ENCODE measurements at regions not wholly inside any gene's neighbourhood (a gene's known extent, or its start where the extent isn't known, plus 50 kb on each side); places are given as distances from the start of the nearest gene placed in this dataset.
"Not testable (repeated sequence)": the region's sequence is repeated elsewhere in the genome, so short reads cannot be mapped to it uniquely, and the experiment has no call there.

DNA sequence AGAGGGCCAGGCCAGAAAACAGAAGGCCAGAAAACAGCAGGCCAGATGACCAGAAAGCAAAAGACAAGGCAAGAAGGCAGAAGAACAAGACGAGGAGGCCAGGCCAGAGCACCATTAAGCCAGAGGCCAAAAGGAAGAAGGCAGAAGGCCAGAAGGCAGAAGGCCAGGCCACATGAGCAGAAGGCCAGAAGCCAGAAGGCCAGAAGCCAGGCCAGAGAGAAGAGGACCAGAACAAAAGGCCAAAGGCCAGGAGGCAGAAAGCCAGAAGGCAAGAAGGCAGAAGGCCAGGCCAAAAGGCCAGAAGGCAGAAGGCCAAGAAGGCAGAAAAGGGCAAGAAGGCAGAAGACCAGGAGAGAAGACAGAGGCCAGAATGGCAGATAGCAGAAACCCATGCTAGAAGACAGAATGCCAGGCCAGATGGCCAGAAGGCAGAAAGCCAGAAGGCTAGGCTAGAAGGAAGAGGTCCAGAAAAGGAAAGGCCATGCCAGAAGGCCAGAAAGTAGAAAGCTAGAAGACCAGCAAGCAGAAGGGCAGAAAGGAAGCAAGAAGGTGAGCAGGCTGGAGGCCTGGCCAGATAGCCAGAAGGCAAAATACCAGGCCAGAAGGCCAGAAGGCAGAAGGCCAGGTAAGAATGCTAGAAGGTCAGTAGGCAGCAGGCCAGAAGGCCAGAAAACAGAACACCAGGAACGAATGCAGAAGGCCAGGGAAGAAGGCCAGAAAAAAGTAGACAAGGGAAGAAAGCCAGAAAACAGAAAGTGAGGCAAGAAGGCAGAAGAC is 187.6 kb downstream of the TUBA3C start:
- Mint-ChIP-seq H3K36me3 (ENCODE audit: low read depth) (peaks cover 9% of the 10 kb centered on the region), H3K27ac (no peak overlapping the region), H3K4me1 (peaks cover 50% of the 10 kb centered on the region), H3K27me3 (no peaks in the 10 kb centered on the region), H3K4me3 (no peak overlapping the region), H3K9me3 (peaks cover 13% of the 10 kb centered on the region)
- no peak for ATAC-seq (replicated peaks)

DNA sequence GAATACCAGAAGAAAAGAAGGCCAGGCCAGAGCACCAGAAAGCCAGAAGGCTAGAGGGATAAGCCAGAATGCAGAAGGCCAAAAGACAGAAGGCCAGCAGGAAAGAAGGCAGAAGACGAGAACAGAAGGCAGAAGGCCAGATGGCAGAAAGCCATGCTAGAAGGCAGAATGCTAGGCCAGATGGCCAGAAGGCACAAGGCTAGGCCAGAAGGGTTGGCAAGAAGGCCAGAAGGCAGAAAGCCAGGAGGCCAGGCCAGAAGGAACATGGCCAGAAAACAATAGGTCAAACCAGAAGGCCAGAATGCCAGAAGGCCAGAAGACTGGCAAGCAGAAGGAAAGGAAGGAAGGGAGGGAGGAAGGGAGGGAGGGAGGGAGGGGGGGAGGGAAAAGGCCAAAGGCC is 188.8 kb downstream of the TUBA3C start:
- Mint-ChIP-seq H3K36me3 (ENCODE audit: low read depth) (peaks cover 21% of the 10 kb centered on the region), H3K27me3 (no peaks in the 10 kb centered on the region), H3K4me1 (peaks cover 41% of the 10 kb centered on the region), H3K4me3 (no peak overlapping the region), H3K9me3 (peaks cover 13% of the 10 kb centered on the region), H3K27ac (no peak overlapping the region)
- no peak for ATAC-seq (replicated peaks)

DNA sequence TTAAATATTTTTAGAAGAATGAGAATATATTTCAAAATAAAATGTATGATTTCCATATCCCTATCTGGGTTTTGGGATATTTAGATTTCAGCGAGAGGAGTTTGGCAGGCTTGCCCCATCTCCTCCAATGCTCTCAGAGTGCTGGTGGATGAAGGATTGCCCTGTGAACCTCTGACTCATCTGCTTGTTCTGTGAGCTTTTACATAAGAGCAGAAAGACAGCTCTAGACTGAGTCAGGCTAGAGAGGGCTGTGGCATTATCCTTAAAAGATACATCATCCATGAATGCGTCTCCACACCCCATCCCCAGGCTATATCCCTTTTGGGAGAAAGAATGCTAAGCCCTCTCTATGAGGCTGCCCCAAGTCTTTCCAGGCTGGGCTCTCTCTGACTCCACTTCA is 190.6 kb downstream of the TUBA3C start:
- ATAC-seq (replicated peaks), result no peak
- peaks cover 43% of the 10 kb centered on the region for H3K4me1 Mint-ChIP-seq
- no peak overlapping the region for H3K4me3 Mint-ChIP-seq
- H3K36me3 Mint-ChIP-seq (ENCODE audit: low read depth), result peaks cover 28% of the 10 kb centered on the region
- H3K27ac Mint-ChIP-seq, result no peak overlapping the region
- H3K9me3 Mint-ChIP-seq, result peaks cover 15% of the 10 kb centered on the region
- no peaks in the 10 kb centered on the region for H3K27me3 Mint-ChIP-seq

DNA sequence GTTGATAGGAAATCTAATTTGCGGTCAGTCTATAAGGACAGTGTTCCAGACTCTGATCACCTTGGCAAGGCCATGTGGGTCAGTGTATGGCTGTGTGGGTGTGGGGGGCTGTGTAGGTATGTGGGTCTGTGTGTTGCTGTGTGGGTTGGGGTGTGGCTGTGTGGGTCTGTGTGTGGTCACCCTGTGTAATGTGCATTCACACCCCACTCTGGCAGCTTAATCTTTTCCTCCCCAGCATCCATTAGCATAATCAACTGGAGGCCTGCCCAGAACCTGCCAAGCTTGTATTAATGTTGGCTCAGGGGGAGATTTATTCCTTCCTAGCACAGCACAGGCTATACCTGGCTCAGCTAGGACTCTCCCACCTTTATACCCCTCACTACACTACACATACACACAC is 203.2 kb downstream of the TUBA3C start:
- peaks cover 22% of the 10 kb centered on the region for H3K36me3 Mint-ChIP-seq (ENCODE audit: low read depth)
- no peak for ATAC-seq (replicated peaks)
- no peaks in the 10 kb centered on the region for H3K4me1 Mint-ChIP-seq
- H3K27ac Mint-ChIP-seq, result no peak overlapping the region
- no peaks in the 10 kb centered on the region for H3K27me3 Mint-ChIP-seq
- no peak overlapping the region for H3K4me3 Mint-ChIP-seq
- no peaks in the 10 kb centered on the region for H3K9me3 Mint-ChIP-seq

DNA sequence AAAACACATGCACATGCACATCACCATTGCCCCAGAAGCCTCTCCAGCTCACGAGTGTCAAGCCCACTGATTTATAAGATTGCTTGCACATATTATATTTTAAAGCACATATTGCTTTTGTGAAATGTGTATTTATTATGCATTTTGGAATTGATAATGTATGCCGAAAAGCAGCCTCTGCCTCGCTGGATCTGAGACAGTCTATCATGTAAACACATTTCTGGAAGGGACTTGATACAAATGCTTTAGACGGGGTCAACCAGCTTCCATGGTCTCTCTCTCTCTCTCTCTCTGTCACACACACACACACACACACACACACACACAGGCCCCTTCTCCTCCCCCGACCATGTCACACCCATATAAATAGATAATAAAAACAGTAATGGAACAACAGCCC is 203.8 kb downstream of the TUBA3C start:
- H3K9me3 Mint-ChIP-seq, result no peaks in the 10 kb centered on the region
- H3K36me3 Mint-ChIP-seq (ENCODE audit: low read depth), result peaks cover 22% of the 10 kb centered on the region
- no peaks in the 10 kb centered on the region for H3K27me3 Mint-ChIP-seq
- no peak overlapping the region for H3K4me3 Mint-ChIP-seq
- H3K4me1 Mint-ChIP-seq, result no peaks in the 10 kb centered on the region
- no peak for ATAC-seq (replicated peaks)
- H3K27ac Mint-ChIP-seq, result no peak overlapping the region

DNA sequence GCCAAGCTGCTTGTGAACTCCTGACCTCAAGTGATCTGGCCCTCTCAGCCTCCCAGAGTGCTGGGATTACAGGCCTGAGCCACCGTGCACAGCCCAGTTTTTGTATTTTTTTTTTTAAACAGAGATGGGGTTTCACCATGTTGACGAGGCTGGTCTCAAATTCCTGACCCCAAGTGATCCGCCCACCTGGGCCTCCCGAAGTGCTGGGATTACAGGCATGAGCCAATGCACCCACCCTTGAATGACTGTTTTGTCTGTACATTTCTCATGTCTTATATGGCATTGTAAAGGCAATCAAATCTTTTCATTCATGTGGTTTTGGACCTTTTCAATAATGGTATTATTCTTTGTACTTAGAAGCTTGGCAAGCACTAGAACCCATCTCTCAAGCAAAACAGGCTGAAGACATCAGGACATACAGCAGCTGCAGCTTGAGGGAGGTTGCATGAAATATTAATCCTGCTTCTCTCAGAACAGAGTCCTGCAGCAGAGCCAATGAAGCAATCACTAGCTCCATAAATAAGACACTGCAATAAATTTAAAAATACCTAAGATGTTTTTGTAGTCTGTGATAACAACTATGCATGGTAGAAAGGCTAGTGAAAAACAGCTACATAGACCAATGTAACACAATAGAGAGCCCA is 209.9 kb downstream of the TUBA3C start:
- Mint-ChIP-seq H3K27me3 (no peaks in the 10 kb centered on the region), H3K4me1 (no peaks in the 10 kb centered on the region), H3K9me3 (no peaks in the 10 kb centered on the region), H3K27ac (no peak overlapping the region), H3K36me3 (ENCODE audit: low read depth) (peaks cover 4% of the 10 kb centered on the region), H3K4me3 (no peak overlapping the region)
- no peak for ATAC-seq (replicated peaks)

DNA sequence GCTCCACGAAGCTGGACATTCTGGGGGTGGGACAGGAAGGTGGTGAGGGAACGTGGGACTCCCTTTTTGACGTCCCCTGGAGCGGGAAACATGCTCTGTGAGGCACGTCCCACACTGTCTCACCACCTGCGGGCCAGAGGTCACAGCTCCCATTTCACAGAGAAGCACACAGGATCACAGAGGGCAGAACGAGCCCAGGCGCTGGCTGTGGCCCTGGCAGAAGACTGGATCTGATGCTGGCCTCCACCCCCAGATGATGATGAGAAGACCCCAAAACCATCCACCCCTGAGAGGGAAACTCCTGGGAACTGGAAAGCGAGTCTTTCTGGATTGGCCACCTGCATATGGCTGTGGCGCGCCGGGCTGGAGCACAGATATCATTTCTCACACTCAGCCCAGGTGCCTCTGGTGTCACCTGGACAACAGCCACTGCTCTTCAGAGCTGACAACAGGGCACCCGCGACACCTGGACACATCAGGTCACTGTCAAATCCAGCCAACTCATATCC is 216.2 kb downstream of the TUBA3C start:
- H3K9me3 Mint-ChIP-seq, result no peaks in the 10 kb centered on the region
- no peak for ATAC-seq (replicated peaks)
- no peaks in the 10 kb centered on the region for H3K27me3 Mint-ChIP-seq
- no peaks in the 10 kb centered on the region for H3K36me3 Mint-ChIP-seq (ENCODE audit: low read depth)
- H3K27ac Mint-ChIP-seq, result no peak overlapping the region
- no peaks in the 10 kb centered on the region for H3K4me1 Mint-ChIP-seq
- no peak overlapping the region for H3K4me3 Mint-ChIP-seq

DNA sequence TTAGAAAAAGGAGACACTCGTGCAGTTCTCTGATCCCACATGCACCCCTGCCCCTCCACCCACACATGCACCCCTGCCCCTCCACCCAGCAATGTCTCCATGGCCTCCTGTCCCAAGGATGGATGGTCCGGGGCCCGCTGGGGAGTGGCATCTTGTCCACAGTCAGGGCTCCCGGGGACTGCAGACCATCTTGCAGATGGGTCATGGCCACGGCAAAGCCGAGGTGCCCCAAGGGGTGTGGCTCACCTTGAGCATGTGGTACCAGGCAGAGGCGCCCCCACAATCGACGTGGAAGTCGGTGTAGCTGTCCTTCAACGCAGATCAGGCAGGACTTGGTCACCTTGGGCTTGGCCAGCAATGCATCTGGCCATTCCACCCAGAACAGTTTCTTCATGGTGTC is 216.7 kb downstream of the TUBA3C start:
- Mint-ChIP-seq H3K36me3 (ENCODE audit: low read depth) (no peaks in the 10 kb centered on the region), H3K27me3 (no peaks in the 10 kb centered on the region), H3K4me1 (no peaks in the 10 kb centered on the region), H3K9me3 (no peaks in the 10 kb centered on the region), H3K4me3 (no peak overlapping the region), H3K27ac (no peak overlapping the region)
- no peak for ATAC-seq (replicated peaks)

DNA sequence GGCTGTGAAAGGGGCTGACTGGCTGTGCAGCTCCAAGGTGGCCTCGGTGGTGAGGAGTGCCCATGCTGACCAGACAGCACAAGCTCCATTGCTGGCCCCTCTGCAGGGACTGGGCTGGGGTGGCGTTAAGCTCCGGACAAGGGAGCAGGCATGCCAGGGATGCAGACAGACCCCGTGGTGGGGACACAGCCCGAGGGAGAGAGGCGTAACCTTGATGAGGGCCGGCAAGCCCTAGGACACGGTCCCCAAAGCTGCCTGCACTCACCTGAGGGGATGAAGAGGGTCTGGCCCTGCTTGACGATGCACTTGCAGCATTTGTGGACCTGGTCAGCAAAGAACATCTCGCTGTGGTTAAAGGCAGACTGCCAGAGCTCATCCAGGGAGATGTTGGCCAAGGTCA is 217.9 kb downstream of the TUBA3C start:
- not testable (repeated sequence) for H3K9me3 Mint-ChIP-seq; ATAC-seq (replicated peaks); H3K4me3 Mint-ChIP-seq; H3K4me1 Mint-ChIP-seq; H3K36me3 Mint-ChIP-seq (ENCODE audit: low read depth); H3K27ac Mint-ChIP-seq; H3K27me3 Mint-ChIP-seq

DNA sequence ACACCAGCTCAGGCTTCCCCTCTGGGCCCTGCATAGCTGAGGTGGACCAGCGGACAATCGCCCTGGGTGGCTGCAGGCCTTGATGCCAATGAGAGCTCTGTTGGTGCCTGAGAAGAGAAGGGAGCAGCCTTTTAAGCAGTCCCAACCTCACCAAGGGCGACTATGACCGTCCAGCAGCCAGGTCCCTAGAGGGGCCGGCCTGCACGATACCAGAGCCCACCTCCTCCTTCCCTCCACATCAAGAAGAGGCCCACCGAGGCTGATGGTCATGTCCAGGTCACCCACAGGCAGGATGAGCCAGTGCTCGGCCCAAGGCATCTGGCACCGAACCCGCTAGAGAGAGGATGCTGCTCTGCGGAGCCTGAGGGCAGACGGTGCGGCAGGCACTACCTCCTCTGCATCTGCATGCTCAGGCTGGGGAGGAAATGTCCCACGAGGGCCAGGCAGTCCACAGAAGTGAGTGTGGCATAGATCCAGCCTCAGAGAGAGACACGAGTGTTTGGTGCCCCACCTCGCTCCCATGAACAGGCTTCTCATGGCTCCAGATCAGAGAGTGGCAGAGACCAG is 219.4 kb downstream of the TUBA3C start:
- H3K36me3 Mint-ChIP-seq (ENCODE audit: low read depth), result no peaks in the 10 kb centered on the region
- ATAC-seq (replicated peaks), result no peak
- H3K4me1 Mint-ChIP-seq, result no peaks in the 10 kb centered on the region
- no peaks in the 10 kb centered on the region for H3K27me3 Mint-ChIP-seq
- H3K4me3 Mint-ChIP-seq, result no peak overlapping the region
- H3K9me3 Mint-ChIP-seq, result no peaks in the 10 kb centered on the region
- no peak overlapping the region for H3K27ac Mint-ChIP-seq

DNA sequence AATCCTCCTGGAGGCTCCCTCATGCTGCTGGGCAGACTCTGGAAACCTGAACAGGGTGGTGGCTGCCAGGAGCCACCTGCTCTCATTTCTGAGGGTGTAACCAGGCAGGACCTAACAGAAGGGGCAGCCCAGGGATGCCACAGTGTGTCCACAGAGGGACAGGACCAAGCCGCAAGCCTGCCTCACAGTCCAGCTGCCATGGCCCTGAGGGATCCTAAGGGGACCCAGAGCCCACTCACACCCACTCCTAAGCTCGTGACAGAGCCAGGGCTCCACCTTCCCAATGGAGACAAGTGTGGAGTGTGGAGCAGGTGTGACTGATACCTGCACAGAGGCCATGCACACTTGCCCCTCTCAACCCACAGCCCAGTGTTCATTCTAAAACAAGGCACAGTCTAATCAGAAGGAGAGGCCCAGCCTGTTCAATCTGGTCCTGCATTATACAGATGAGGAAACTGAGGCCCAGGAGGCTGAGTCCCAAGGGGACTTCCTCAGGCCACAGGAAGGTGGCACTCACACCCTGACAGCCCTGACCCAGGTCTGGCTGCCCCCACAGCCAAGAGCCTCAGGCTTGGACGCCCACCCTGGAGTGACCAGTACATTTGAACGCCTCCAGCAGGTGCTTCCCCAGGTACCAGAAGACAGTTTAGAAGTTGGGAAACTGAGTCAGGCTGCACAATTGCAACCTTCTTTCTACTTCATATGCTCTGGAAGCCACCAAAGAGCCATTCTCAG is 220.1 kb downstream of the TUBA3C start:
- Mint-ChIP-seq H3K4me1 (peaks cover 7% of the 10 kb centered on the region), H3K4me3 (no peak overlapping the region), H3K27me3 (no peaks in the 10 kb centered on the region), H3K9me3 (peaks cover 6% of the 10 kb centered on the region), H3K36me3 (ENCODE audit: low read depth) (no peaks in the 10 kb centered on the region), H3K27ac (no peak overlapping the region)
- ATAC-seq (replicated peaks), result no peak

DNA sequence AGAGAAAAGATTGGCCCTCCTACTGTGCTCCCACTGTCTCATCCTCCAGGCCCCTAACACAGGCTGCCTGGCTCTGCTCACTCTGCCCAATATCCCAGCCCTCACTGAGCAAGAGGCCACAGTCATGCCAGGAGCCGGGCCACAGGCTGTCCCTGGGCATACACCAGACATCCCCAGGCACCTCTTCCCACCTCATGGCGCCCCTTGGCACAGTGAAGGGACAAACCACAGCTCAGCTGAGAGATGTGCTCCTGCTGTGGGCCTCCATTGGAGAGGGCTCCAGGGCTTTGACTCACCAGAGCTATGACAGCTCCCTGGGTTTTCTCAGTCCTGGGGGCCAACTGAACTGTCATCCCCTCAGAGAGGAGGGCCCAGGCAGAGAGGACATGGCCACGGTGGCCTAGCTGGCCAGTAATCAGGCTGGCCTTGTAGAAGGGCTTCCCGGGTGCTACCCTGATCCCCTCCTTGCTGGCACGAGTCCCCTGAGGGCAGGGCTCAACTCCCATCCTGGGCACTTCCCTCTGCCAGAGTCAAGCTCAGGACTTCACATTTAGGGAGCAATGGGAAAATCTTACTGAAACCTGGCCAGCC is 220.9 kb downstream of the TUBA3C start:
- Mint-ChIP-seq H3K9me3 (peaks cover 14% of the 10 kb centered on the region), H3K27me3 (no peaks in the 10 kb centered on the region), H3K4me1 (peaks cover 15% of the 10 kb centered on the region), H3K4me3 (no peak overlapping the region), H3K27ac (no peak overlapping the region), H3K36me3 (ENCODE audit: low read depth) (no peaks in the 10 kb centered on the region)
- no peak for ATAC-seq (replicated peaks)

DNA sequence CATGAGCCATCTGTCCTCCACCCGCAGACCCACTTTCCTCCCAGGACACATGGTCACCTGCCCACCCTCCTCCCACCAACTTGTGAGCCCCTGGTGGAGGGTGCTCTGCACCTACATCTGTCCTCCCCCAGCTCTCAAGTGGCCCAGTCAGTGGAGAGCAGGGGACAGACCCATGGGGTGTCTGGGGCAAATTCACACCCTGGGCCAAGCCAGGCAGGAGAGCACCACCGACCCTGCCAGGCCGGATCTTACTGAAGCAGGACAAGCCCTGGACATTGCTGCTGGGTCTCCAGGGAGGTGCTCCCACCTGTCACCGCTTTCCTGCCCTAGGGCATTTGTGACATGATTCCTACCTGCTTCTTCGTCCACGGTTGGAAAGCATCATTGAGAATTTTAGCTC is 221.6 kb downstream of the TUBA3C start:
- Mint-ChIP-seq H3K36me3 (ENCODE audit: low read depth) (no peaks in the 10 kb centered on the region), H3K27me3 (no peaks in the 10 kb centered on the region), H3K4me3 (no peak overlapping the region), H3K27ac (no peak overlapping the region), H3K4me1 (peaks cover 18% of the 10 kb centered on the region), H3K9me3 (peaks cover 18% of the 10 kb centered on the region)
- ATAC-seq (replicated peaks), result no peak

DNA sequence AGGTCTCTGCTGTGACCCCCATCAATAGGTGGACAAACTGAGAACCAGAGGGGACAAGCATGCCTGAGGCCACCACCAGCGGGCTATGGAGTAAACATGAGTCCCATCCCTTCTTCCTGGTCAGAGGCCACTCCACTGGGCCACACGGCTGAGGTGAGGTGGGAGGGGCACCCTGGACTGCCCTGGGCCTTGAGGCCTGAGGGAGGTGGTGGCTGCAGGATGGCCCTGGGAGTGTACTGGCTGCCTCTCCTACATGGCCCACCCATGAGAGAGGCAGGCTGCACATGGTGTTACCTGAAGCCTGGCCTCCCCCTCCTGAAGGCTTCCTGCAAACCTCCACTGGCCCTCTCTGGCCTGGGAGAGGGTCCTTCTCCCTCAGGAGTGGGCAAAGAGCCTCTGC is 222.4 kb downstream of the TUBA3C start:
- Mint-ChIP-seq H3K36me3 (ENCODE audit: low read depth) (no peaks in the 10 kb centered on the region), H3K4me1 (peaks cover 22% of the 10 kb centered on the region), H3K9me3 (peaks cover 18% of the 10 kb centered on the region), H3K27ac (no peak overlapping the region), H3K4me3 (no peak overlapping the region), H3K27me3 (no peaks in the 10 kb centered on the region)
- ATAC-seq (replicated peaks), result no peak

Data from activated T-helper 17 cell treated with anti-CD3 and anti-CD28 coated beads, Interleukin-2, amount 50 U/mL, for 72 hours (primary cell).